GM21447 (cell line): ENCODE measurements at regions not wholly inside any gene's neighbourhood (a gene's known extent, or its start where the extent isn't known, plus 50 kb on each side); places are given as distances from the start of the nearest gene placed in this dataset.
"Not testable (repeated sequence)": the region's sequence is repeated elsewhere in the genome, so short reads cannot be mapped to it uniquely, and the experiment has no call there.

Source experiments
- ATAC-seq: cut with Tn5 transposase; IDR thresholded peaks from one replicate; pipeline ENCODE4 v1.9.1; 2021; ENCODE audit not compliant: unreplicated experiment

- no peak for ATAC-seq
These were observed 88.2 kb downstream of the KLHL28 start for GRCh38 chr14:44873536-44873935.

GRCh38 chr14:44866770-44867169 is 95.0 kb downstream of the KLHL28 start:
- ATAC-seq: no peak

DNA sequence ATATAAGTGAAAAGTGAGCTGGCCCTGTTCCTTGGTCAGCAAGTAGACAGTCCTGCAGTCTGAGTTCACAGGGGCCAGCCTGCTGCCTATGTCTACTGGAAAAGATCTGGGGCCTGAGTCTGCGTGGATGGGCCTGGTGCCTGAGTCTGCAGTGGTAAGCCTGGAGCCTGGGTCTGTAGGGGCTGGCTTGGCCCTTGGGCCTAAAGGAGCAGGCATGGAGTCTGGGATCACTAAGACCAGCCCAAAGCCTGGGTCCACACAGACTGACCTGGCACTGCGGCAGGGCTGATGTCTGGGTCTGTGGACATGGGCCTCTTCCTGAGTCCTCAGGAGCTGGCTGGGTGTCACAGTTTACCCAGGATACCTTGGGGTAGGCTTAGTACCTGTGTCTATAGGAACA is 95.4 kb downstream of the KLHL28 start:
- no peak for ATAC-seq

- no peak for ATAC-seq
These were observed 98.5 kb downstream of the KLHL28 start for GRCh38 chr14:44863271-44863670.

DNA sequence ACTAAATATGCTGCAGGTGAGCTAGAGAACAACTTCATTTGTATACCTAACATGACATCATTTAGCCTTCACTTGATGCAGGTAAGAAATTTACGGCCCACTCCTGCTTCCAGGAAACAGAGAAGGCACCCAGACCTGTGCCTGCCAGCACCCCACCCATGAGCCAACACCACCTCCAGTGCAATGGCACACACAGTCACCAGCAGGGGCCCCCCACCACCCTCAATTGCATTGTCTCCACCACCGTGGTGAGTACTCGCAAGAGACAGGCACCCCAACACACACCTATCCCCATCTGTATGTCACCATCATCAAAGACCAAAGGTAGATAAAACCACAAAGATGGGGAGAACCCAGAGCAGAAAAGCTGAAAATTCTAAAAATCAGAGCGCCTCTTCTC is 107.6 kb downstream of the KLHL28 start:
- no peak for ATAC-seq

DNA sequence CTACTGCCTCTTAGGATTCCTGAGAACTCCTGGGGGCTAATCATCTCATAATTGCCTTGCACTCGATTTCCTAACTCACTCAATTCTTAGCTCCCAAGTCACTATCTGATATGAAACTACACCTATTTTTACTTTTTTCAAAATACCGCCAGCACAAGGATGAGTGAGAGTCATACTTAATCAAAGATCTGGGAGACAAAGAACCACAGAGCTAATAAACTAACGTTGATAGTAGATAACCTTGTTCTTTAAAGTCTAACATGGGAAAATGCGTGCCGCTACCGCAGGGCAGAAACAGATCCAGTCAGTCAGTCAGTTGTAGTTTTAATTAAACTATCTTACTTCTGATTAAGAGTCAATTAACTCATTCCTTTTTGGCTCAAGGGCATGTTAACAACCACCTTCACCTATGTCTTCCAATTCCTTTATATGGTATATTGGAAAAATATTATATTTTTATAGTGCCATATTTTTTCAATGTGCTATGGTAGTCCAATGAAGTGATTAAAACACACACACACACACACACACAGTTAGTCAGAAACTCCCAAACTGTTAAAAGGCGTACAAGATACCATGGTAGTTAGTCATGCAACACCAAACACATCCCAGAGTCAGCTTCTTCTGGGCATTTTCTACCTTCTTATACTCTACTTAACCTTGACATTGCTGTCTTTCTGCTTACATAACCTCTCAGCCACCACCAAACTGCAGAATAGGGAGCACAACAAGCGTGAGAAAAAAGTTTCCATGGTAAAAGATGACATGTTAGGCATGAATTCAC is 114.0 kb downstream of the KLHL28 start:
- ATAC-seq: no peak

DNA sequence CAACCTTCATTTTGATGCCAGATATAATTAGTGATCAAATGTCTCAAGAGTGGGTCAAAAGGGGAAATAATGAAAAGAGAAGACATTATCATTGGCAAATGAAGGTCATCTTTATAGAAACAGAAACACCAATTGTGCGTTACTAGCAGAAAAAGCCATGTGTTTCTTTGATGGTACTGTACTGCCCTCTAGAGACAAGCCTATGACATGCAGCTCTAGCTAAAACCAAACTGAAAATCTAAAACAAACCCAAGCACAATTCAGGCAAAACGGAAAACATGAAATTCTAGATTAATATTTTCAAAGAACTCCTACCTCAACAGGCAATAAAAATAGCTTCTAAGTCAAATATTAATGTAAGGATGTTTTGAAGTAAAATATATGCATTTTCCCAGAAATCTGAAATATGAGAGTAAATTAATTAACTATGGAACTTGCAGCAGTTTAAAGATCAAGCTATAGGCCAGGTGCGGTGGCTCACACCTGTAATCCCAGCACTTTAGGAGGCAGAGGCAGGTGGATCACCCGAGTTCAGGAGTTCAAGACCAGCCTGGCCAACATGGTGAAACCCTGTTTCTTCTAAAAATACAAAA is 115.4 kb downstream of the KLHL28 start:
- ATAC-seq: peak; percentile 82

GRCh38 chr14:44835928-44836327 is 125.8 kb downstream of the KLHL28 start:
- ATAC-seq: not testable (repeated sequence)

GRCh38 chr14:44833376-44834060 is 128.2 kb downstream of the KLHL28 start:
- ATAC-seq: no peak

- no peak for ATAC-seq
These were observed 131.4 kb downstream of the KLHL28 start for GRCh38 chr14:44830371-44830770.

- ATAC-seq: no peak
These were observed 132.7 kb downstream of the KLHL28 start for GRCh38 chr14:44829021-44829420.

DNA sequence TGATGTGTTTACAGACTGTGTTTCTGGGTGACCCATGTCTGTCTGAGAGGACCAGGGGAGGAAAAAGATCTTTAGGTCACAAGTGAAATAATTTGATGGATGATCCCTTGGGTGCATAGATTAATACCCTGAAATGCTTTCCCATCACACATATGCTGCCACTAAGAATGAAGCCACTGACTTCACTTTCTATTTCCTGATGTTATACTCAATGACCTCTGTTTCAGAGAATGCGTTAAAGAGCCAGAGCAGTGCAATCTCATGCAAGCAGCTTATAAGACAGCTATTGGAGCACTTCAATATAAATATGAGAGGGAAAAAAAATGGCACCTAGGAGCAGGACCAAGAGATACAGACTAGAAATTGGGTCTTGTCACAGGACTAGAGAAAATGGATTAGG is 133.7 kb downstream of the KLHL28 start:
- no peak for ATAC-seq

- no peak for ATAC-seq
These were observed 141.3 kb downstream of the KLHL28 start for GRCh38 chr14:44820230-44820964.

DNA sequence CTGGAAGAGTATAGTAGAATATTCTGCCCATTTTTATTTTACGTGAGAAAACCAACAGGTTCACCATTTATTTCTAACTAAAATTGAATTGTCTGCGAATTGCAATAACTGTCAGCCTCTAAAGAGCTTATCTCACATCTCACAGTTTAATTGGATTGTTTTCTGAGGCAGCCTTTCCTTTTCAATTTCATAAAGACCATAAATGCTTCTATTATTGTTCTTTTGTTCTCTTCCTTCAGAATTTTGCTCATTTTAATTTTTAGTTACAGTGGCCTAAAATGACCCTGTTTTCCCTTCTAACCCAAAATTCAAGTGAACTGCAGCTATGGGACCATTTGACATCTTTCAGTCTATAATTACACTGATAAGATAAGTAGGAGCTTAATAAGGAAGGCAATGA is 147.6 kb downstream of the KLHL28 start:
- ATAC-seq: no peak

DNA sequence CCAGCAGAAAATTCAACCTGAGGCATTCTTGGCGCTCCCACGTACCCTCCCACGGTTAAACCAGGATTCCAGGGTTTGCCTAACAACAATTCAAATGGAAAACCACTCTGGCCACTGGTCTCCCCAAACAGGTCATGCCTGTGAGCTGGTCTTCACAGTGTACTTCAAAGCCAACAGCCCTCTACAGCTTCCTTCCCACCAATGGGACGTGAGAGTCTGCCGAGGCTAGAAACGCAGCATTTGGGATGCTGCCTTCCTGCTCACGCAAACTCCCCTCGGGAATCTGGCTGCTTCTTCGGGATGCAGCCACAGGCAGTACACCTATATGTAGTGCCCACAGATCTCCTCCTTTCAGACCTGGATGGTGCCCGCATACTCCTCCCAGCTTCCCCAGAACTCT is 149.1 kb downstream of the KLHL28 start:
- ATAC-seq: no peak

GRCh38 chr14:44804391-44804790 is 157.4 kb downstream of the KLHL28 start:
- ATAC-seq: no peak

DNA sequence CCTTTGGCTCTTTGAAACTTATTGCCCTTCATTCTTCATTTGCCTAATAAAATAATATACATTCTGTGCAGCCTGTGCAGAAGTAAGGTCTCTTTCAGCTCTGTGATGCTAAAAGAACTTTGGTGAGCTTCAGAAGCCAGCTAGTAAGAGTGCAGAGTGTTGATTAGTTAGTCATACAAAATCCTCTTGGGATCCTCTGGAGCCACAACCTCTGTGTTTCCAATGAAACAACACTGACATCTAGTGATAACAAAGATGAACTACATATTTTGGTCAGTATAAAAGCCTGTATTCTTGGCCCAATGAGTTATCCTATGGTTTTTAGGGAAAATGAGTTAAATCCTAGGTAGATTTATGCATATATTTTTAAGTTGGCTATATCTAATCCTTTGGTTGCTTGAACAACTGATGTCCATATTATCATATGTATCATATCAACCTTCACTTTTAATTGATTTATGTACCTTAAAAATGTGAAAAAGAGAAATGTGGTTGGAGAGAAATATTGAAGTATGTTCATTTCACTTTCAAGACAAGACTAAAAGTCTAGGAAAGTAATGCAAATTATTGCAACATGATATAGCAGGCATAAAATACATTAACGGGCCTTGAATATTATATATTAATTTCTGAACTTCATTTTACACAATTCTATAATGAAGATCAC is 158.4 kb downstream of the KLHL28 start:
- peak; percentile 90 for ATAC-seq

- ATAC-seq: no peak
These were observed 163.1 kb downstream of the KLHL28 start for GRCh38 chr14:44798386-44799242.

DNA sequence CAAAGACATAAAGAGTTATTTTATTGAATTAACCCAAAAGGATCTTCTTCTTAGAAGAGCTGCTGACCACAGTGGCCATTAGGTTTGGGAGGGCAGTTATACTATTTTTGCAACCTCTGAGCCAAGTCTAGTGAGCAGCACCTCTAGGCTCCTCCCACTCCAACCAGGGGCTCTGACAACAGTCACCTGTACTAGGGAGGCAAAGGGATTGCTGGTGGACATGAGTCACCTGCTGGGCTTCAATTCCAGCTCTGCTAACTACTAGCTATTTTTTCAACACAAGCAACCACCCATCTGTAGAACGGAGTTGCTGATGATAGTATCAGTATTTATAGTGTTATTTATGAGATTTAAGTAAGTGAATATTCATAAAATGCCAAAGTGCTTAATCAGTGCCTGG is 166.0 kb downstream of the KLHL28 start:
- ATAC-seq: no peak

- ATAC-seq: no peak
These were observed 170.0 kb downstream of the KLHL28 start for GRCh38 chr14:44791730-44792129.
